ENCODE measurements at regions not wholly inside any gene's neighbourhood (a gene's known extent, or its start where the extent isn't known, plus 50 kb on each side); places are given as distances from the start of the nearest gene placed in this dataset.

DNA sequence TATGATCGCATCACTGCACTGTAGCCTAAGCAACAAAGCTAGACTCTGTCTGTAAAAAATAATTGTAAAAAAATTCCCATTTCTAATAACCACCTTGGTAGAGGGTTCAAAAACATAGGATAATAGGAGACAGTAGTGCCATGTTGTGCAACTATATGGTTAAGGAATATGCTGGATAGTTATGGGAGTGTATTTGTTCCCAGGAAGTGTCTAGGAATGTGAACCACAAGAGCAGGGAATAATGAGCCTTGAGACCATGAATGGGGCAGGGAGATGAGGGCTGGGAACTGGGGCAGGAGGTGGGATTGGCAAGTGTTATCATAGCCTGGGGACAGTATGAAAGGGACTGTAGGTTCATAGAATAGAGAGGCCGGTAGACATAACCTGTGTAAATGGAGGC is 50.4 kb downstream of the RUSC2 start:
- TF ChIP-seq, protein P1, sequence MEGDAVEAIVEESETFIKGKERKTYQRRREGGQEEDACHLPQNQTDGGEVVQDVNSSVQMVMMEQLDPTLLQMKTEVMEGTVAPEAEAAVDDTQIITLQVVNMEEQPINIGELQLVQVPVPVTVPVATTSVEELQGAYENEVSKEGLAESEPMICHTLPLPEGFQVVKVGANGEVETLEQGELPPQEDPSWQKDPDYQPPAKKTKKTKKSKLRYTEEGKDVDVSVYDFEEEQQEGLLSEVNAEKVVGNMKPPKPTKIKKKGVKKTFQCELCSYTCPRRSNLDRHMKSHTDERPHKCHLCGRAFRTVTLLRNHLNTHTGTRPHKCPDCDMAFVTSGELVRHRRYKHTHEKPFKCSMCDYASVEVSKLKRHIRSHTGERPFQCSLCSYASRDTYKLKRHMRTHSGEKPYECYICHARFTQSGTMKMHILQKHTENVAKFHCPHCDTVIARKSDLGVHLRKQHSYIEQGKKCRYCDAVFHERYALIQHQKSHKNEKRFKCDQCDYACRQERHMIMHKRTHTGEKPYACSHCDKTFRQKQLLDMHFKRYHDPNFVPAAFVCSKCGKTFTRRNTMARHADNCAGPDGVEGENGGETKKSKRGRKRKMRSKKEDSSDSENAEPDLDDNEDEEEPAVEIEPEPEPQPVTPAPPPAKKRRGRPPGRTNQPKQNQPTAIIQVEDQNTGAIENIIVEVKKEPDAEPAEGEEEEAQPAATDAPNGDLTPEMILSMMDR (IDR thresholded peaks at IDR 0.05; ENCODE audit: insufficient read depth, low read depth, low read length): no peak

DNA sequence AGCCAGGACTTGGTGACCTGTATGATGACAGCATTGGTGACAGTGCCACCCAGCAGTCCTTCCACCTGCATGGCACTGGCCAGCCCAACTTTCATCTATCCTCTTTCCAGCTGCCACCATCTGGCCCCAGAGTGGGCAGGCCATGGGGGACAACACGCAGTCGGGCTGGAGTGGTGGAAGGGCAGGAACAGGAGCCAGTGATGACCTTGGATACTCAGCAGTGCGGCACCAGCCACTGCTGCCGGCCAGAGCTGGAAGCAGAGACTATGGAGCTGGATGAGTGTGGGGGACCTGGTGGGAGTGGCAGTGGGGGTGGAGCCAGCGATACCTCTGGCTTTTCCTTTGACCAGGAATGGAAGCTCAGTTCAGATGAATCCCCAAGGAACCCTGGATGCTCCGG is 56.9 kb downstream of the RUSC2 start:
- TF ChIP-seq, protein P1 (IDR thresholded peaks at IDR 0.05; ENCODE audit: insufficient read depth, low read depth, low read length): no peak
- no peak for DNase-seq (ENCODE audit: low read depth)
- H3K4me3 ChIP-seq (ENCODE audit: low read depth, low read length): no peak overlapping the region

More for the DNA sequence above, 50.4 kb downstream of the RUSC2 start:
- H3K4me3 ChIP-seq (ENCODE audit: low read depth, low read length): no peak overlapping the region
- DNase-seq (ENCODE audit: low read depth): peak; percentile 44

- TF ChIP-seq, protein P1 (IDR thresholded peaks at IDR 0.05; ENCODE audit: insufficient read depth, low read depth, low read length): no peak
- no peak for DNase-seq (ENCODE audit: low read depth)
- H3K4me3 ChIP-seq (ENCODE audit: low read depth, low read length): no peak overlapping the region
Observed at GRCh38 chr9:35547889-35548418, 57.1 kb upstream of the TESK1 start.

DNA sequence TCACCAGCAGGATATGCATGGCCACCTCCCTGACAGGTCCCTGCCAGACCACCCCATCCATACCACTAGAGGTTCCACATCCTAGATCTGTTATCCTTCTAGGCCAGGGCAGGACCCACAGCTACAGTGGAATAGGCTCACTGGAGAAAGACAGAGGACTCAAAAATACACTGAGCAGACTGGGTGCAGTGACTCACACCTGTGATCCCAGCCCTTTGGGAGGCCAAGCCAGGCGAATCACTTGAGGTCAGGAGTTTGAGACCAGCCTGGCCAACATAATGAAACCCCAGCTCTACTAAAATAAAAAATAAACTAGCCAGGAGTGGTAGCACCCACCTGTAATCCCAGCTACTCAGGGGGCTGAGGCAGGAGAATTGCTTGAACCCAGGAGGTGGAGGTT is 56.5 kb upstream of the TESK1 start:
- H3K4me3 ChIP-seq (ENCODE audit: low read depth, low read length): no peak overlapping the region
- TF ChIP-seq, protein P1 (IDR thresholded peaks at IDR 0.05; ENCODE audit: insufficient read depth, low read depth, low read length): no peak
- DNase-seq (ENCODE audit: low read depth): no peak

- DNase-seq (ENCODE audit: low read depth): no peak
- TF ChIP-seq, protein P1 (IDR thresholded peaks at IDR 0.05; ENCODE audit: insufficient read depth, low read depth, low read length): no peak
- no peak overlapping the region for H3K4me3 ChIP-seq (ENCODE audit: low read depth, low read length)
Observed at GRCh38 chr9:35549441-35549840, 55.6 kb upstream of the TESK1 start.

DNA sequence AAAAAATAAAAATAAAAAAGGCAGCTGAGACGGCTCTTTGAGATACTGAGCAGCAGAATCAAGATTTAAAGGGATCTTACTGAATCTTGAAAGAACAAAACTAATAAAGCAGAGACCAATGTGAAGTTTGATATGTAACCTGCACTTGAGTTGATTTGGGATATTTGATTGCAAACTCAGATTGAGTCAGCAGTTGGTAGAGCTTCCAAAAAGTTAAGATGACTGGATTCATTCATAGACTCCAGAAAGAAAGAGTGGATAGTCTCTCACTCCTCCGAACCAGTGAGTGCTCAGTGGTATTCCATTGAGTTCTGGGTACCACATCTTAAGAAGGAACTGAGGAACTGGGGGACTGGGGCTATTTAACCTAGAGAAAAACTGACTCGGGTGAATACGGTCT is 52.7 kb upstream of the TESK1 start:
- no peak for DNase-seq (ENCODE audit: low read depth)
- H3K4me3 ChIP-seq (ENCODE audit: low read depth, low read length): no peak overlapping the region
- TF ChIP-seq, protein P1 (IDR thresholded peaks at IDR 0.05; ENCODE audit: insufficient read depth, low read depth, low read length): no peak

DNA sequence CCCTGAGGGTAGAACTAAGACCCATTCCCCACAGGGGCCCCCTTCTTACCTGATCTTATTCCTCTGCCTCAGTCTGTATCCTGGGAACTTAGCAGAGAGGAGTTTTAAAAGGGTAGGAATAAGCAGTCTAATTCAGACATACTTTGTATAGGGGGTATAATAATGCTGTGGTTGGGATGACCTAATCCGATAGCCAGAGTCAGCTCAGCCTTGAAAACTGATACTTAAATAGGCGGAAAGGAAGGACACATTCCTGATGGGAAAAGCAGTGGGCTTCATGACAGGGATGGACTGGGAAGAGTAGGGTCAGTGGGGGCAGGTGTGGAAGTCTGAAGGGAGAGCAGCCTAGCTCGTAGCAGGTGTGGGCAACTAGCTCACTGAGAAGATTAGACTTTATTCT is 52.2 kb upstream of the TESK1 start:
- TF ChIP-seq, protein P1 (IDR thresholded peaks at IDR 0.05; ENCODE audit: insufficient read depth, low read depth, low read length): no peak
- DNase-seq (ENCODE audit: low read depth): no peak
- H3K4me3 ChIP-seq (ENCODE audit: low read depth, low read length): no peak overlapping the region

Data from fibroblast of villous mesenchyme (primary cell).